Astrocyte (in vitro differentiated cells and primary cell): ENCODE measurements at regions not wholly inside any gene's neighbourhood (a gene's known extent, or its start where the extent isn't known, plus 50 kb on each side); places are given as distances from the start of the nearest gene placed in this dataset.

Experiments used
- DNase-seq: peaks from one replicate; pipeline ENCODE4 v3.0.0-alpha.2; 2010; ENCODE audit warnings: low read depth
- FAIRE-seq: peaks from 2 replicates; lab custom pipeline; 2011; peaks lifted over from hg19 to GRCh38; lab: Jason Lieb, UNC
- H2AFZ ChIP-seq: 2 replicates; pipeline ENCODE4 v1.6.0; 2012; ENCODE audit warnings: low read depth, low read length, inconsistent platforms
- H3K27ac ChIP-seq: 2 replicates; pipeline ENCODE4 v1.5.1; 2011; ENCODE audit warnings: low read depth, low read length, inconsistent platforms
- H3K27me3 ChIP-seq: 2 replicates; pipeline ENCODE4 v1.6.0; 2011; ENCODE audit warnings: low read length, inconsistent platforms; ENCODE audit not compliant: insufficient read depth
- H3K36me3 ChIP-seq: 2 replicates; pipeline ENCODE4 v1.5.1; 2011; ENCODE audit warnings: low read length, inconsistent platforms; ENCODE audit not compliant: insufficient read depth
- H3K4me1 ChIP-seq: 2 replicates; pipeline ENCODE4 v1.5.1; 2011; ENCODE audit warnings: low read length, inconsistent platforms; ENCODE audit not compliant: insufficient read depth
- H3K4me2 ChIP-seq: 2 replicates; pipeline ENCODE4 v1.6.0; 2012; ENCODE audit warnings: low read length, inconsistent platforms
- H3K4me3 ChIP-seq: 2 replicates; pipeline ENCODE4 v1.5.1; 2011; ENCODE audit warnings: low read depth, mild to moderate bottlenecking, low read length, inconsistent platforms; ENCODE audit not compliant: insufficient read depth
- H3K79me2 ChIP-seq: 2 replicates; pipeline ENCODE4 v1.6.0; 2012; ENCODE audit warnings: mild to moderate bottlenecking, low read length, inconsistent platforms; ENCODE audit not compliant: insufficient read depth
- H3K9ac ChIP-seq: 2 replicates; pipeline ENCODE4 v1.6.0; 2012; ENCODE audit warnings: mild to moderate bottlenecking, low read length, inconsistent platforms
- H3K9me3 ChIP-seq: 2 replicates; pipeline ENCODE4 v1.5.1; 2012; ENCODE audit warnings: low read depth, mild to moderate bottlenecking, low read length, inconsistent platforms; ENCODE audit not compliant: insufficient read depth
- H4K20me1 ChIP-seq: 2 replicates; pipeline ENCODE4 v1.6.0; 2012; ENCODE audit warnings: low read length, inconsistent platforms; ENCODE audit not compliant: insufficient read depth
- H3K27ac Mint-ChIP-seq: one replicate; pipeline ENCODE4 v1.8.0; 2021; ENCODE audit warnings: mild to moderate bottlenecking, mixed read lengths; ENCODE audit not compliant: unreplicated experiment
- H3K27me3 Mint-ChIP-seq: one replicate; pipeline ENCODE4 v1.8.0; 2021; ENCODE audit warnings: low read depth, mixed read lengths; ENCODE audit not compliant: unreplicated experiment
- H3K36me3 Mint-ChIP-seq: one replicate; pipeline ENCODE4 v1.8.0; 2021; ENCODE audit warnings: low read depth, mixed read lengths; ENCODE audit not compliant: unreplicated experiment
- H3K4me1 Mint-ChIP-seq: one replicate; pipeline ENCODE4 v1.8.0; 2021; ENCODE audit warnings: low read depth, mixed read lengths; ENCODE audit not compliant: unreplicated experiment
- H3K4me3 Mint-ChIP-seq: one replicate; pipeline ENCODE4 v1.8.0; 2021; ENCODE audit warnings: mild to moderate bottlenecking, moderate library complexity, mixed read lengths; ENCODE audit not compliant: unreplicated experiment
- H3K9me3 Mint-ChIP-seq: one replicate; pipeline ENCODE4 v1.8.0; 2021; ENCODE audit warnings: mild to moderate bottlenecking, mixed read lengths; ENCODE audit not compliant: unreplicated experiment
- CTCF ChIP-seq: IDR thresholded peaks from 2 replicates; pipeline ENCODE4 v1.5.1; 2011; ENCODE audit warnings: low read depth, mild to moderate bottlenecking, inconsistent platforms, low read length, moderate library complexity; ENCODE audit not compliant: insufficient read depth
- EZH2 ChIP-seq: IDR thresholded peaks from 2 replicates; pipeline ENCODE4 v1.6.1; 2012; ENCODE audit warnings: mild to moderate bottlenecking, low read length, inconsistent platforms; ENCODE audit not compliant: insufficient read depth

- H3K9me3 Mint-ChIP-seq, result no peaks in the 10 kb centered on the region
- no peaks in the 10 kb centered on the region for H3K79me2 ChIP-seq
- H3K36me3 ChIP-seq, result no peaks in the 10 kb centered on the region
- no peak for DNase-seq
- no peaks in the 10 kb centered on the region for H3K27me3 ChIP-seq
- no peak overlapping the region for H3K9ac ChIP-seq
- H3K27me3 Mint-ChIP-seq, result peaks cover 2% of the 10 kb centered on the region
- FAIRE-seq, result no peak
- no peak overlapping the region for H3K27ac Mint-ChIP-seq
- no peaks in the 10 kb centered on the region for H4K20me1 ChIP-seq
- no peaks in the 10 kb centered on the region for H3K36me3 Mint-ChIP-seq
- no peak overlapping the region for H2AFZ ChIP-seq
- H3K4me1 Mint-ChIP-seq, result peaks cover 7% of the 10 kb centered on the region
- H3K27ac ChIP-seq, result no peak overlapping the region
- no peaks in the 10 kb centered on the region for H3K4me1 ChIP-seq
- TF ChIP-seq EZH2, result no peak
- no peak for TF ChIP-seq CTCF
- H3K4me2 ChIP-seq, result no peak overlapping the region
- no peak overlapping the region for H3K4me3 ChIP-seq
- no peaks in the 10 kb centered on the region for H3K9me3 ChIP-seq
- H3K4me3 Mint-ChIP-seq, result no peak overlapping the region
Observed at GRCh38 chr18:70494524-70494923, 205.7 kb downstream of the SOCS6 start.

- peaks cover 2% of the 10 kb centered on the region for H3K27me3 Mint-ChIP-seq
Observed at GRCh38 chr18:70493461-70493860, 204.6 kb downstream of the SOCS6 start.

More at GRCh38 chr18:70493461-70493860, 204.6 kb downstream of the SOCS6 start:
- no peaks in the 10 kb centered on the region for H3K4me1 ChIP-seq
- no peaks in the 10 kb centered on the region for H3K27me3 ChIP-seq
- FAIRE-seq (no peak), DNase-seq (no peak)
- no peaks in the 10 kb centered on the region for H4K20me1 ChIP-seq
- no peak overlapping the region for H2AFZ ChIP-seq
- no peak overlapping the region for H3K27ac Mint-ChIP-seq
- no peak overlapping the region for H3K4me3 ChIP-seq
- H3K9me3 Mint-ChIP-seq, result no peaks in the 10 kb centered on the region
- no peak overlapping the region for H3K4me3 Mint-ChIP-seq
- H3K27ac ChIP-seq, result no peak overlapping the region
- H3K4me2 ChIP-seq, result no peak overlapping the region
- no peaks in the 10 kb centered on the region for H3K79me2 ChIP-seq
- H3K9me3 ChIP-seq, result no peaks in the 10 kb centered on the region
- H3K36me3 Mint-ChIP-seq, result no peaks in the 10 kb centered on the region
- peaks cover 8% of the 10 kb centered on the region for H3K4me1 Mint-ChIP-seq
- no peaks in the 10 kb centered on the region for H3K36me3 ChIP-seq
- TF ChIP-seq CTCF (no peak), EZH2 (no peak)
- no peak overlapping the region for H3K9ac ChIP-seq
